AG04450 (cell line): ENCODE measurements at regions not wholly inside any gene's neighbourhood (a gene's known extent, or its start where the extent isn't known, plus 50 kb on each side); places are given as distances from the start of the nearest gene placed in this dataset.

ENCODE experiments used
- CTCF ChIA-PET: fragments of 300-600, 350-600 bp; formaldehyde crosslinking; extraction: SDS; loops from one replicate; lab custom pipeline; 2022; ENCODE audit warnings: antibody characterized with exemption, inconsistent platforms; lab: Charles Lee
- POLR2A ChIA-PET: fragments of 350-600 bp; formaldehyde crosslinking; extraction: SDS; loops from one replicate; lab custom pipeline; 2021; ENCODE audit warnings: antibody characterized with exemption, inconsistent platforms; lab: Yijun Ruan, JAX
- DNase-seq: peaks from one replicate; pipeline ENCODE4 v3.0.0-alpha.2; 2011; ENCODE audit warnings: low read depth, low spot score
- H3K27ac ChIP-seq: one replicate; pipeline ENCODE4 v1.5.1; 2012; ENCODE audit warnings: low read depth, low read length, control low read depth
- H3K27me3 ChIP-seq: one replicate; pipeline ENCODE4 v1.6.0; 2012; ENCODE audit warnings: low read length; ENCODE audit not compliant: control insufficient read depth, insufficient read depth
- H3K4me3 ChIP-seq: 2 replicates; pipeline ENCODE4 v1.5.1; 2011; ENCODE audit warnings: mild to moderate bottlenecking, low read depth, low read length, control low read depth
- H3K9me3 ChIP-seq: 2 replicates; pipeline ENCODE4 v1.5.1; 2012; ENCODE audit warnings: low read length; ENCODE audit not compliant: control insufficient read depth, insufficient read depth
- TF ChIP-seq, protein P1 (sequence below): IDR thresholded peaks from 2 replicates; pipeline ENCODE4 v1.5.1; 2011; ENCODE audit warnings: low read depth, low read length, control low read depth, inconsistent platforms

DNA sequence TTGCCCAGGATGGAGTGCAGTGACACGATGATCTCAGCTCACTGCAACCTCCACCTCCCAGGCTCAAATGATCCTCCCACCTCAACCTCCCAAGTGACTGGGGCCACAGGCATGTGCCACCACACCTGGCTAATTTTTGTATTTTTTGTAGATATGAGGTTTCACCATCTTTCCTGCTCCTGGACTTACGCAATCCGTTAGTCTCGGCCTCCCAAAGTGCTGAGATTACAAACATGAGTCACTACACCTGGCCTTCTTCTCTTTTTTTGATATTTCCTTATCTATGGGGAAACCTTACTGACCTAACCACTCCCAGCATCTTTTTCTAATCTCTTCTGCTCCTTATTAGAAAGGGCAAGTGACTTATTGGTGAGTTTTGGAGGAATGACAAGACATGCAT is 121.7 kb upstream of the CHORDC1 start:
- no peak for DNase-seq
- no peak overlapping the region for H3K4me3 ChIP-seq
- H3K9me3 ChIP-seq: no peaks in the 10 kb centered on the region
- H3K27me3 ChIP-seq: no peaks in the 10 kb centered on the region
- TF ChIP-seq, protein P1, sequence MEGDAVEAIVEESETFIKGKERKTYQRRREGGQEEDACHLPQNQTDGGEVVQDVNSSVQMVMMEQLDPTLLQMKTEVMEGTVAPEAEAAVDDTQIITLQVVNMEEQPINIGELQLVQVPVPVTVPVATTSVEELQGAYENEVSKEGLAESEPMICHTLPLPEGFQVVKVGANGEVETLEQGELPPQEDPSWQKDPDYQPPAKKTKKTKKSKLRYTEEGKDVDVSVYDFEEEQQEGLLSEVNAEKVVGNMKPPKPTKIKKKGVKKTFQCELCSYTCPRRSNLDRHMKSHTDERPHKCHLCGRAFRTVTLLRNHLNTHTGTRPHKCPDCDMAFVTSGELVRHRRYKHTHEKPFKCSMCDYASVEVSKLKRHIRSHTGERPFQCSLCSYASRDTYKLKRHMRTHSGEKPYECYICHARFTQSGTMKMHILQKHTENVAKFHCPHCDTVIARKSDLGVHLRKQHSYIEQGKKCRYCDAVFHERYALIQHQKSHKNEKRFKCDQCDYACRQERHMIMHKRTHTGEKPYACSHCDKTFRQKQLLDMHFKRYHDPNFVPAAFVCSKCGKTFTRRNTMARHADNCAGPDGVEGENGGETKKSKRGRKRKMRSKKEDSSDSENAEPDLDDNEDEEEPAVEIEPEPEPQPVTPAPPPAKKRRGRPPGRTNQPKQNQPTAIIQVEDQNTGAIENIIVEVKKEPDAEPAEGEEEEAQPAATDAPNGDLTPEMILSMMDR: no peak
- ChIA-PET POLR2A (no interaction called here), CTCF (no interaction called here)
- no peak overlapping the region for H3K27ac ChIP-seq

DNA sequence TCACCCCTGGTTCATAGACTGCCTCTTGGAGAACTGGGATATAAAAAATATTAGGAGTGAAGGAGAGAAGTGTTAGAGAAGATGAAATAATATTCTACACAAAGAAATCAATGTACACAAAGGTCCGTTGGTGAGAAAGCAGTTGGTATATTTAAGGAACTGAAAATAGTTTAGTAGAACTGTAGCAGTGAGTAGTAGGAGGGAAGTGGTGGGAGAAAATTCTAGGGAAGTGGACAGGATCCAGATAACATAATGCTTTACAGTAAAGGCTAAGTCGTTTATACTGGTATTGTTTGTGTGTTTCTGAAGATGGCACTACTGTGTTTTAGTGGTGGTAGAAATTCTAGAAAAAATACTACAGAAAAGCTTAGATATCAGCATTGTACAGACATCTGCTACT is 120.8 kb upstream of the CHORDC1 start:
- TF ChIP-seq, protein P1: no peak
- Histone ChIP-seq H3K4me3 (no peak overlapping the region), H3K27me3 (no peaks in the 10 kb centered on the region), H3K27ac (no peak overlapping the region), H3K9me3 (no peaks in the 10 kb centered on the region)
- POLR2A ChIA-PET: no interaction called here
- CTCF ChIA-PET: no interaction called here
- DNase-seq: no peak

DNA sequence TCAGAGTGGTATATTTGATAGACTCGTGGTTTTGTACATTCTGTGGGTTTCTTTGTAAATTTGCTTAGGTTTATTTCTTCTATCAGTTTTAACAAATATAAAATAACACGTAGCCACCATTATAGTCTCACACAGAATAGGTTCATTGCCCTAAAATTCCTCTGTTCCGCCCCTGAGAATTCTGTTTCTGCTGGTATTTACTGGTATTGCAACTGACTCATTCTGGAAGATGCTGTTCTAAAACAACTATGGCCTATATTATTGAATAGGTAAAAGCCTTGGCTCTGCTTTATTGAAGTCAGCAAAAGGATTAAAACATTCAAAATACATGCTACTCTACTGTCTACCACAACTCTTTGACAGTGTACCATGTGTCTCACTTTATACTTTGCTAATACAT is 119.1 kb upstream of the CHORDC1 start:
- TF ChIP-seq, protein P1: no peak
- POLR2A ChIA-PET: no interaction called here

DNA sequence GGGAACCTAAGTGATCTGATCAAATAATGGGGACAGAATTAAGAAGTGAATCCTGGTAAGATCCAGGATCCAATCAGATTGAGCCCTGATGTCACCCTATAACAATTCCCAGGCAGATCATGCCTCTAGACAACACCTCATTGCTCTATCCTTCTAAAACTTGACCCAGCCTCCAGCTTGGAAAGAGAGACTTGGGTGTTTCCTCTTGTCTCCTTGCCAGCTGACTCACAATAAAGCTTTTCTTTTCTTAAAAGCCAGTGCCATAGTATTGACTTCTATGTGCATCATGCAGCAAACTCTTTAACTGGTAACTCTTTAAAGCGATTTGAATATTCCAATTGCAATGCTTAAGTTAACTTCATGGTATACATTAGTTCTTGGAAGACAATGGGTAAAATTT is 109.6 kb upstream of the CHORDC1 start:
- Histone ChIP-seq H3K4me3 (no peak overlapping the region), H3K27me3 (no peaks in the 10 kb centered on the region), H3K27ac (no peak overlapping the region), H3K9me3 (no peaks in the 10 kb centered on the region)
- ChIA-PET CTCF (no interaction called here), POLR2A (no interaction called here)
- no peak for DNase-seq
- TF ChIP-seq, protein P1: no peak

More for the DNA sequence above, 119.1 kb upstream of the CHORDC1 start:
- no peak for DNase-seq
- no peak overlapping the region for H3K27ac ChIP-seq
- no peaks in the 10 kb centered on the region for H3K9me3 ChIP-seq
- H3K27me3 ChIP-seq: no peaks in the 10 kb centered on the region
- CTCF ChIA-PET: no interaction called here
- no peak overlapping the region for H3K4me3 ChIP-seq

DNA sequence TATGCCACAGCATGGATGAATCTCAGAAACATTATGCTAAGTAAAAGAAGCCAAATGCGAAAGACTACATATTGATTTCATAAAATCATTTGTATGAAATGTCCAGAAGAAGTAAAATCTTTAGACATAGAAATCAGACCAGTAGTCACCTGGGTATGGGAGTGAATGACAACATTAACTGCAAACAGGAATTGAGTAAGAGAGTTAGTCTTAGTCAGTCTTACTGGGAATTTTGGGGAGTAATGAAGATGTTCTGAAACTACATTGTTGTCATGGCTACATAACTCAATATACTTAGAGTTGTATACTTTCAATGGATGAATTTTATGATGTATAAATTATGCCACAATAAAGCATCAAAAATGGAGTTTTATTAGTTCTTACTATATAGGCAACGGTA is 107.8 kb upstream of the CHORDC1 start:
- ChIA-PET POLR2A (no interaction called here), CTCF (no interaction called here)
- no peak for DNase-seq

More for the DNA sequence above, 107.8 kb upstream of the CHORDC1 start:
- Histone ChIP-seq H3K27me3 (no peaks in the 10 kb centered on the region), H3K27ac (no peak overlapping the region), H3K4me3 (no peak overlapping the region), H3K9me3 (no peaks in the 10 kb centered on the region; the same call in 1 of the 2 replicates)
- TF ChIP-seq, protein P1: no peak
